ENCODE measurements at regions not wholly inside any gene's neighbourhood (a gene's known extent, or its start where the extent isn't known, plus 50 kb on each side); places are given as distances from the start of the nearest gene placed in this dataset.

GRCh38 chr9:78692871-78693270, 395.9 kb downstream of the PSAT1 start:
- TF ChIP-seq, protein P1, sequence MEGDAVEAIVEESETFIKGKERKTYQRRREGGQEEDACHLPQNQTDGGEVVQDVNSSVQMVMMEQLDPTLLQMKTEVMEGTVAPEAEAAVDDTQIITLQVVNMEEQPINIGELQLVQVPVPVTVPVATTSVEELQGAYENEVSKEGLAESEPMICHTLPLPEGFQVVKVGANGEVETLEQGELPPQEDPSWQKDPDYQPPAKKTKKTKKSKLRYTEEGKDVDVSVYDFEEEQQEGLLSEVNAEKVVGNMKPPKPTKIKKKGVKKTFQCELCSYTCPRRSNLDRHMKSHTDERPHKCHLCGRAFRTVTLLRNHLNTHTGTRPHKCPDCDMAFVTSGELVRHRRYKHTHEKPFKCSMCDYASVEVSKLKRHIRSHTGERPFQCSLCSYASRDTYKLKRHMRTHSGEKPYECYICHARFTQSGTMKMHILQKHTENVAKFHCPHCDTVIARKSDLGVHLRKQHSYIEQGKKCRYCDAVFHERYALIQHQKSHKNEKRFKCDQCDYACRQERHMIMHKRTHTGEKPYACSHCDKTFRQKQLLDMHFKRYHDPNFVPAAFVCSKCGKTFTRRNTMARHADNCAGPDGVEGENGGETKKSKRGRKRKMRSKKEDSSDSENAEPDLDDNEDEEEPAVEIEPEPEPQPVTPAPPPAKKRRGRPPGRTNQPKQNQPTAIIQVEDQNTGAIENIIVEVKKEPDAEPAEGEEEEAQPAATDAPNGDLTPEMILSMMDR (conservative IDR thresholded peaks at IDR 0.05): no peak
- TF ChIP-seq ZFX (IDR thresholded peaks at IDR 0.05): no peak
